ENCODE measurements at regions not wholly inside any gene's neighbourhood (a gene's known extent, or its start where the extent isn't known, plus 50 kb on each side); places are given as distances from the start of the nearest gene placed in this dataset.

DNA sequence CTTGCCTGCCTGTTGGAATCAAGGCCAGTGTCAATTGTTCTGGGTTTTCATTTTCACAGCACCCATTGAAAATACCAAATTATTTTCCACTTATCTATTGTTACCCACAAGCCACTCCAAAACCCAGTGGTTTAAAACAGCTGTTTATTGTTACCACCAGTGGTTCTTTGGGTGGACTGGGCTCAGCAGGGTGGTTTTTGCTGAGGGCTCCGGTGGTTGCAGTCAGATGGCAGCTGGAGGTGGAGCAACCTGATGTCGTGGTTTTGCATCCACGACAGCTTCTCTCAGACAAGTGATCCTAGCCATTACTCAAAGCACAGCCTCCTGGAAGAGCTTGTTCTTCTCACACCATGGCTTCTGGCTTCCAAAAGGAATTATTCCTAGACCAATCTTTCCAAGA, 235.1 kb upstream of the ADARB2 start:
- DNase-seq, result no peak

GRCh38 chr10:1968257-1969033, 231.1 kb upstream of the ADARB2 start:
- no peak for DNase-seq

- no peak for DNase-seq
These were observed 229.5 kb upstream of the ADARB2 start for GRCh38 chr10:1966712-1967376.

- DNase-seq, result no peak
These were observed 227.2 kb upstream of the ADARB2 start for GRCh38 chr10:1964476-1964875.

- DNase-seq, result no peak
These were observed 226.0 kb upstream of the ADARB2 start for GRCh38 chr10:1963341-1963740.

- no peak for DNase-seq
These were observed 224.7 kb upstream of the ADARB2 start for GRCh38 chr10:1961989-1962388.

DNA sequence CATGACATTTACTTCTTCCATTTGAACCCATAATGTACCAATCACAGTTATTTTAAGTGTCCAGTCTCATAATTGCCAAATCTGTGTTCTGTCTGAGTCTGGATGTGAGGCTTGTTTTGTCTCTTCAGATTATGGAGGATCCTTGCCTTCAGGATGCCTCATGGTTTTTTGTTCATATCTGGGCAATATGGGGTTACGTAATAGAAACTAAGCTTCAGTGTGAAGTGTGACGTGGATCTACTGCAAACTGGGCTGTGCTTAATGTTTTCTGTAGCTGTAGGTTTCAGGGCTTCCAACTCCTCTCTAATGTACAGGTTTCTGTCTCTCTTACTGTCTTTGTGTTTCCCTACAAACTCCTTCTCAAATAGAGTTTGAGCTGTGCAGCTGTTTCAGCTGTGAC, 223.7 kb upstream of the ADARB2 start:
- no peak for DNase-seq

- no peak for DNase-seq
These were observed 219.7 kb upstream of the ADARB2 start for GRCh38 chr10:1957057-1957456.

GRCh38 chr10:1954300-1954699, 217.0 kb upstream of the ADARB2 start:
- no peak for DNase-seq

DNA sequence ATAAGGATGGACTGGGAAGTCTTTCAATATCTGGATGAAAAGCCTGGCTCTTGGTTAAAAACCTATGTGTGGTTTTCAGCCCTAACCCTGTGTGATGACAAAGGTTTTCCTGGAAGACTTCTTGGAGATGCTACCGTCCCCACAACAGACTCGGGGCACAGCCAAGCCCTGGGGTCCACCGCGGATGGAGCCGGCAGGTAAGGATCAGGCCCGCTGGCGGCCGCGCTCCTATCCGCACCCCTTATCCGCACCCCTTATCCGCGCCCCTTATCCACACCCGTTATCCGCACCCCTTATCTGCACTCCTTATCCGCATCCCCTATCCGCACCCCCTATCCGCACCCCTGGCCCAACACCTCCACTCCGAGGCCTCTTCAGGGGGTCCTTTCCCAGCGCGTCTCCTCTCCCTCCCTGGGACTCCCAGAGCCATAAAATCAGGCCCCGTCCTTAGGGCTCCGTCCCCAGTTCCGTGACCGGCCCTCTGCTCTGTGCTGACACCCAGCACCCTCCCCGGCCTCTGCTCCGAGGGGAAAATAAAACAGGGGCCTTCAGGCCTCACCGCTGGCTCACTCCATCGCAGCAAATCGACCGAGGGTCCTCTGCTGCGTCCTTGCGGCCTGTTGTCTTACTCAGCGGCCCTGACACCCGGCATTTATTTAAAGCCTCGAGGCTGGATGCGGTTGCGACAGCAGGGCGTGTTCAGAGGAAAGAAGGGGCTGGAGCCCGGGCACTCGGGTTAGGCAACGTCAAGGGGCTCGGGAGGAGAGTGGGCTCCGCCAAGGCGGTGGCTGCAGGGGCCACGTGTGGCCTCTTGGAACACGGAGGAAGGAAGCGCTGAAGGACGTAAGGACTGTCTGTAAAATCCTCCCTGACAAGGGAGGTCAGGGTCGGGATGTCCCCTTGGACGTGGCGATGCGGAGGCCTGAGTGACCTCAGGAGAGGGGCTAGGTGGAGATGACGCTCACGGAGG, 215.1 kb upstream of the ADARB2 start:
- DNase-seq, result no peak

GRCh38 chr10:1950803-1951495, 213.6 kb upstream of the ADARB2 start:
- DNase-seq, result no peak

DNA sequence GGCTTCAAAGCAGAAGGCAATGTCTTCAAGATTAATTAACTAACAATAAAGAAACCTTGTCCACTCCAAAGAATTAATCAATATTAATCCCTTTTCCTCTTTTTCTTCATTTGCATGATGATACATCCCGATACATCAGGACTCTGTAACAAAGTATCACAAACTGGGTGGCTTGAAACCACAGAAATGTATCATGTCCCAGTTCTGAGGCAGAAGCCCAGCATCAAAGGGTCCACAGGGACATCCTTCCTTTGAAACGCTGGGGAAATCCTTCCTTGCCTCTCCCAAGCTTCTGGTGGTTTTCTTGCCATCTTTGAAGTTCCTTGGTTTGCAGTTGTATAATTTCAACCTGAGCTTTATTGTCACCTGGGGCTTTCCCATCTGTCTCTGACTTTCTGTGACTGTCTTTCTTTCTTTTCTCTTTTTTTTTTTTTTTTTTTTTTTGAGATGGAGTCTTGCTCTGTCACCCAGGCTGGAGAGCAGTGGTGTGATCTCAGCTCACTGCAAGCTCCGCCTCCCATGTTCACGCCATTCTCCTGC, 210.2 kb upstream of the ADARB2 start:
- DNase-seq, result no peak

DNA sequence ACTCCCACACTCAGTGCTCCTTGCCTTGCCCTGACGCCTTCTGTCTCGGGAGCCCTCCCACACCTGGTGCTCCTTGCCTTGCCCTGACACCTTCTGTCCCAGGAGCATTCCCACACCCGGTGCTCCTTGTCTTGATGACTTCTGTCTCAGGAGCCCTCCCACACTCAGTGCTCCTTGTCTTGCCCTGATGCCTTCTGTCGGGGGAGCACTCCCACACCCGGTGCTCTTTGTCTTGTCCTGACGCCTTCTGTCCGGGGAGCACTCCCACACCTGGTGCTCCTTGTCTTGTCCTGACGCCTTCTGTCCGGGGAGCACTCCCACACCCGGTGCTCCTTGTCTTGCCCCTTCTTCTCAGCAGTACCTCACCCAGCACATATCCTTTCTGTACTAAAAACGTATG, 207.2 kb upstream of the ADARB2 start:
- no peak for DNase-seq

- DNase-seq, result no peak
These were observed 205.2 kb upstream of the ADARB2 start for GRCh38 chr10:1942478-1942877.

DNA sequence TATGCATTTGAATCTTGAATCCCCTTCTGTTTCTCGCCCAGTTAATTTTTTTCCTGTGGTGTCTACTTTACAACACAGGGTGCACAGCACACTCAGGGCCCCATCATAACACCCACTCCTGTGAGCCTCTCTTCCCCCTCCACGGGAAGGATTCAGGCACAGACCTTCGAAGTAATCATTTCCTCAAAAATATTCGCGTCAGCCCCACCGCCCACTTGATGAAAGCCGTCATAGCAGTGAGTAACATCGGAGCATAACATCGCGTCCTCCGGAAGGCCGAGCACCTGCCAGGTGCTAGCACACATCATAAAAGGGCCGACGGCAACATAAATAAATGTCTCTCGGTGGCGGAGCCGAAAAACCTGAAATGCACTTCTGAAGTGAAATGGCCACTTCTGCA, 201.7 kb upstream of the ADARB2 start:
- DNase-seq, result no peak

DNA sequence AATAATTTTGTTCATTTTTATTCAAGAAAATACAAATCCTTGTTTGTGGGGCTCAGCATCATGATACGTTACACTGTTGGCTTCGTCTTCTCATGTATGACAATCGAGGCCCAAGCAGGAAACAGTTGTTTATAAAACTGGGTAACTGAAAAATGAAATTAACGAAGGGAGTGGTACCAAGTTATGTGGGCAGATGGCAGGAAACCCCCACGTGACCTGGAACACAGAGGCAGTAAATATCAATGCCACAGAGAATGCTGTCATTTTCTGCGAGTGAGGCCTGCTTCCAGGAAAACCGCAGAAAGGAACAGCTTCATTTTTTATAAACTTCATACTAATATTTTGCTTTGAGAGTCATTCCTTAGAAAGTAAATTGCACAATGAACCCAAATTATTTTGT, 201.0 kb upstream of the ADARB2 start:
- peak; percentile 45 for DNase-seq

DNA sequence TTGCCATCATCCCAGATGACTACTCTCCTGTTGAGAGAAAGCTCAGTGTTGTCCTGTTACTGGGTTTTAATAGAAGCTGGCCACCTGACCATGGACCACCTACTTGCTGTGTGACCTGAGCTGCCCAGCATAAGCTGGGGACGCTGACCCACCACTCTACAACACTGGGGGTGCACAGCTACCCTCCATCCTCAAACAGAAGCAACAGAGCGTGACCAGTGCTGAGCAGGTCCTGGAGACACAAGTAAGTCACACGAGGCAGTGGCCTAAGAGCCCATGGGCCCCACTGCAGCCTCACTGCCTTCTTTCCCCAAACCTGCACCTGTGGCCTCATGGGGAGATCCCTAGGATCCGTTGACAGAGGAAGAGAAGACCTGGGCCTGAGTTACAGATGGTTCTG, 198.6 kb upstream of the ADARB2 start:
- DNase-seq, result no peak

GRCh38 chr10:1933215-1933614, 195.9 kb upstream of the ADARB2 start:
- no peak for DNase-seq

DNA sequence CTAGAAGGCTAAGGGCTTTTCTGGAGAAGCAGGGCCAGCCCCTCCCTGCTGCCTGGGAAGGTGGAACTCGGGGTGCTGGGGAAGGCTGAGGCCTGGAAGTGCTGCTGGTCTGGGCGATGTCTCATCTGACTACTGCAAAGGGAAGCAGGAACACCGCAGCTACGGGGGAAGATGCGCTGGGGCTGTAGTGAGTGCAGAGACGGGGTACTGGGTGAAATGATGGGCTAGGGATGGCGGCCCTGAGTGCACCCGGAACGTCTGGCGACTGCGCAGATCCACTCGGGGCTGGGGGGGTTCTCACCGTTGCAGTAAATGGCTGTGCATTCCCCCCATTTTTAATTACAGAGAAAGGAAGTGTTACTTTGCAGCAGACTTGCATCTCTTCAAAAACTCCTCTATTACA, 195.4 kb upstream of the ADARB2 start:
- DNase-seq, result no peak

GRCh38 chr10:1928606-1929005, 191.3 kb upstream of the ADARB2 start:
- DNase-seq, result no peak

DNA sequence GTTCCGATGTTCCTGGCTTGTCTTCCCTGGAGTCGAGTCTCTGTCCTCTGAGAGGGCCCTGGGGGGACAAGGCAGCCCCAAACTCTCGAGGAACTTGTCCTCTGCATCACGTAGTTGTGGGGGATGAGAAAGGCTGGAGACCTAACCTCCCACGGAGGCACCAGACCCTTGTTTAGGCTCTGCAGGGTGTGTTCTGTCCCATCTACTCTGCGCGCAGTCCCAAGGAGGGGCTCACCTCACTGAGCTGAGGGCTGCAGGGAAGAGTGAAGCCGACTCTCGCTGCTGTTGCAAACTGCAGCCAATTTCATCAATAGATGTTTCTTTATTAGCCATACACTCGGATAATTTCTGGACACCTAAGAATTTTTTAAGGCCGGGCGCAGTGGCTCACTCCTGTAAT, 186.7 kb upstream of the ADARB2 start:
- DNase-seq, result no peak

DNA sequence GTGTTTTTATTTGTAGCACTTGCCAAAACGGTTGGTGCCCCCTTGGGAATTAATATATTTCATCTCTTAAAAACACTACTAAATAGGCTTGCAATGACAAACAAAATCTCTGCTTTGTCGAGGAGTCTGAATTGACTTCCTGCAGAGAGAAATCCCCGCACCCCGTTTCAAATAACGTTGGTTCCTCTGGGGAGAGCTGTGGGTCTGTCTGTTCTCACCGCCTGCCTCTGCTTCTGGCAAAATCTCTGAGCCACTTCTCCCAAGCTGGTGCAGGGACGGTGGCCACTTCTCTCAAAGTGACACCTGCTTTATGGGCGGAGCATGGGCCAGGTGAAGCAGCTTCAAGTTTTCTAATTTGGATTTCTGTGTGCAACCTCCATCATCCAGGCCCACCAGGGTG, 186.3 kb upstream of the ADARB2 start:
- no peak for DNase-seq

- DNase-seq, result no peak
These were observed 183.6 kb upstream of the ADARB2 start for GRCh38 chr10:1920941-1921340.
